ENCODE measurements at regions not wholly inside any gene's neighbourhood (a gene's known extent, or its start where the extent isn't known, plus 50 kb on each side); places are given as distances from the start of the nearest gene placed in this dataset.

DNA sequence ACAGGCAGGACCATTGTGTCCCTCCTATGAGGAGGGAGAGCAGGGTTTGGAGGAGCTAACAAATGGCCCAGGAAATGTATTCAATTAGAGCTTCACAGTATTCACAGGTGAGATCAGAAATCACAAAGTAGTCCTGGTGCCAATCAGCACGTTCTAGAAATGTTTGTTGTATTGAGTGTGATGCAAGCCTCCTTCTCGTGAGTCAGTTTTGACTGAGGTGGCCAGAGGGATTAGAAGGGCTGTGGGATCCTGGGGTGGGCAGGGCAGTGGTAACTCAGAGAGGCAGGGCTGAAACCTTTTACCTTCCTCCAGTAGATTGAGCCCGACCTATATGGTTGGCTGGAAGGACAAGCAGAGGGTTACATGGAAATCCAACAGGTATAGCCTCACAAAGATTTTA lies 95.0 kb downstream of the BOD1L2 start:
- no peak for ATAC-seq (ENCODE audit: low FRiP score)
- TF ChIP-seq, protein P1, sequence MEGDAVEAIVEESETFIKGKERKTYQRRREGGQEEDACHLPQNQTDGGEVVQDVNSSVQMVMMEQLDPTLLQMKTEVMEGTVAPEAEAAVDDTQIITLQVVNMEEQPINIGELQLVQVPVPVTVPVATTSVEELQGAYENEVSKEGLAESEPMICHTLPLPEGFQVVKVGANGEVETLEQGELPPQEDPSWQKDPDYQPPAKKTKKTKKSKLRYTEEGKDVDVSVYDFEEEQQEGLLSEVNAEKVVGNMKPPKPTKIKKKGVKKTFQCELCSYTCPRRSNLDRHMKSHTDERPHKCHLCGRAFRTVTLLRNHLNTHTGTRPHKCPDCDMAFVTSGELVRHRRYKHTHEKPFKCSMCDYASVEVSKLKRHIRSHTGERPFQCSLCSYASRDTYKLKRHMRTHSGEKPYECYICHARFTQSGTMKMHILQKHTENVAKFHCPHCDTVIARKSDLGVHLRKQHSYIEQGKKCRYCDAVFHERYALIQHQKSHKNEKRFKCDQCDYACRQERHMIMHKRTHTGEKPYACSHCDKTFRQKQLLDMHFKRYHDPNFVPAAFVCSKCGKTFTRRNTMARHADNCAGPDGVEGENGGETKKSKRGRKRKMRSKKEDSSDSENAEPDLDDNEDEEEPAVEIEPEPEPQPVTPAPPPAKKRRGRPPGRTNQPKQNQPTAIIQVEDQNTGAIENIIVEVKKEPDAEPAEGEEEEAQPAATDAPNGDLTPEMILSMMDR (IDR thresholded peaks at IDR 0.05): no peak
- DNase-seq (ENCODE audit: low spot score): no peak

DNA sequence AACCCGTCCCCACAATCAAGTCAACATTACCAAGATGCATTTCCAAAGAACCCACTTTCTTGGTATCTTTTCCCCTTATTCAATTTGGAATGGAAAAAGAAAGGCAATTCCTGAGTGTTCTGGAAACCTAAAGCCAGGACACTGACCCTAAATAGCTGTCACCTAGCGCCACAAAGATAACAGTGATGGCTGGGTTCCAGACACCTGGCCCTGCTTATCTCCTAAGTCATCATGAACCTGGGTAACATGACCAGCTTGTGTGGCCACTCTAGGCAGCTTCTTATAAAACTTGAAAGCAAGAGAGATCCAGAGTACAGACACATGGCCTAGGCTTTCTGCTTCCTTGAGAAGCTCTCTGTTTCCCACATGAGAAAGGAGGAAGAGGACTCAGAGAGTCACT lies 95.4 kb downstream of the BOD1L2 start:
- DNase-seq (ENCODE audit: low spot score): no peak
- ATAC-seq (ENCODE audit: low FRiP score): no peak
- TF ChIP-seq, protein P1 (IDR thresholded peaks at IDR 0.05): no peak

DNA sequence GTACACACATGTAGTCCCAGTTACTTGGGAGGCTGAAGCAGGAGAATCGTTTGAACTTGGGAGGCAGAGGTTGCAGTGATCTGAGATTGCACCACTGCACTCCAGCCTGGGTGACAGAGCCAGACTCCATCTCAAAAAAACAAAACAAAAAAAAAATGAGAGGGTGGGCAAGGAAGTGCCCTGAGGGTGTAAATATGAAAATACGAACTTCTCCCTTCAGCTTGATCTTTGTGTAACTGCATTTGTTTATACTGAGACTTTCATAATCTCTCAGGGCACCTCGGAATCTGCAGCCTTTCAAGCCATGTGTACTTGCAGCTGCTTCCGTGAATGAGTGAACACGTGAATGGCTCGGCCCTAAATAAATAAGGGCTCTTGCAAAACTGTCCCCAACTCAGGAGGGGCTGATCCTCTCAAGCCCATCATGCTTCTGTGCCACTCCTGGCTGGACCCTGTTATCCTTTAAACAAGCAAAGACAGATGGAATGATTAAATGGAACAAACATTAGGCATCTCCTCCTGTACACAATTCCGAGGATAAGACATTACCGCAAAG lies 96.8 kb downstream of the BOD1L2 start:
- no peak for DNase-seq (ENCODE audit: low spot score)
- TF ChIP-seq, protein P1 (IDR thresholded peaks at IDR 0.05): no peak
- ATAC-seq (ENCODE audit: low FRiP score): no peak

GRCh38 chr18:57249179-57249578 lies 102.3 kb downstream of the BOD1L2 start:
- TF ChIP-seq, protein P1 (IDR thresholded peaks at IDR 0.05): no peak
- DNase-seq (ENCODE audit: low spot score): no peak
- no peak for ATAC-seq (ENCODE audit: low FRiP score)

GRCh38 chr18:57249883-57250282 lies 102.5 kb upstream of the ST8SIA3 start:
- ATAC-seq (ENCODE audit: low FRiP score) (no peak), DNase-seq (ENCODE audit: low spot score) (no peak)
- TF ChIP-seq, protein P1 (IDR thresholded peaks at IDR 0.05): no peak

DNA sequence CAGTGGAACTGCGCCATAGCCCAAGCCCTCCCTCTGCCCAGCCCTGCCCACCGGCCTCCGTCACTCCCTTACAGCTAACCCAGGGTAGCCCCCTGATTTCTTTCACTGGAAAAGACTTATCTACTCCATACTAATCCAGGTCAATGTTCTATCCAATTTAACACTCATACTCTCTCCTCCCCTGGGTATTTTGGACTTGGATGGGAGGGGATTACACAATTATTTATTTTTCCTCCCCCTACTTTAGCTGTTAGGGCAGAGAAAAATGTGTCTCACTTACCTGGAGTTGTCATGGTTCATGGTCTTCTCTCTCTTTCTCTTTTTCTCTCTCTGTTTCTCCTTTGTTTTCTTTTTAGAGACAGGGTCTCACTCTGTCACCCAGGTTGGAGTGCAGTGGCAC lies 100.6 kb upstream of the ST8SIA3 start:
- ATAC-seq (ENCODE audit: low FRiP score): no peak
- TF ChIP-seq, protein P1 (IDR thresholded peaks at IDR 0.05): no peak

GRCh38 chr18:57253903-57254302 lies 98.5 kb upstream of the ST8SIA3 start:
- no peak for DNase-seq (ENCODE audit: low spot score)
- TF ChIP-seq, protein P1 (IDR thresholded peaks at IDR 0.05): no peak
- ATAC-seq (ENCODE audit: low FRiP score): no peak

More for the DNA sequence above, 100.6 kb upstream of the ST8SIA3 start:
- no peak for DNase-seq (ENCODE audit: low spot score)
